Uterus (tissue), 3 donors: ENCODE measurements at regions not wholly inside any gene's neighbourhood (a gene's known extent, or its start where the extent isn't known, plus 50 kb on each side); places are given as distances from the start of the nearest gene placed in this dataset.

ENCODE experiments used
- DNase-seq, 2 donors: peaks; one replicate each; pipeline ENCODE4 v3.0.0-alpha.2; 2019 to 2020
- H3K27ac ChIP-seq, 2 donors: fragments of 200-600 bp; sonication (generic); 1 replicate in 1 of 2; 2 replicates in 1 of 2; pipeline ENCODE4 v1.5.1; 2016 to 2018
- H3K27me3 ChIP-seq, 2 donors: fragments of 200-600 bp; sonication (generic); one replicate each; pipeline ENCODE4 v1.5.1; 2018 to 2019; ENCODE audit warnings: control low read depth in 1 of 2
- H3K36me3 ChIP-seq, 2 donors: fragments of 200-600 bp; sonication (generic); one replicate each; pipeline ENCODE4 v1.5.1; 2019; ENCODE audit warnings: control low read depth in 1 of 2
- H3K4me1 ChIP-seq, 2 donors: fragments of 200-600 bp; sonication (generic); one replicate each; pipeline ENCODE4 v1.5.1; 2018 to 2019; ENCODE audit warnings: control low read depth in 1 of 2
- H3K4me3 ChIP-seq, 2 donors: fragments of 200-600 bp; sonication (generic); 1 replicate in 1 of 2; 2 replicates in 1 of 2; pipeline ENCODE4 v1.5.1; 2018 to 2019; ENCODE audit warnings: mild to moderate bottlenecking in 1 of 2
- H3K9me3 ChIP-seq, 2 donors: fragments of 200-600 bp; sonication (generic); one replicate each; pipeline ENCODE4 v1.5.1; 2019; ENCODE audit warnings: control low read depth in 1 of 2
- CTCF ChIP-seq, 4 experiments: fragments of 200-600 bp in 2 of 4; fragments of 450-650 bp in 2 of 4; sonication (generic) in 2 of 4; IDR thresholded peaks; one replicate each; pipeline ENCODE4 v1.5.1; 2016 to 2019; ENCODE audit warnings: antibody characterized with exemption in 4 of 4, mild to moderate bottlenecking in 2 of 4, moderate library complexity in 1 of 4
- POLR2A ChIP-seq, 2 donors: fragments of 450-650 bp; IDR thresholded peaks; one replicate each; pipeline ENCODE4 v1.6.1; 2016; ENCODE audit warnings: antibody characterized with exemption in 2 of 2, mild to moderate bottlenecking in 1 of 2, moderate library complexity in 1 of 2
- intact Hi-C: fragments of 100-400 bp; cut with DNase I; formaldehyde crosslinking; loops from one replicate; pipeline ENCODE4 v1.15.1; 2023; ENCODE audit warnings: low total_unique reads
- donor health status: DM: yes; HTN: yes; CAD: no.

DNA sequence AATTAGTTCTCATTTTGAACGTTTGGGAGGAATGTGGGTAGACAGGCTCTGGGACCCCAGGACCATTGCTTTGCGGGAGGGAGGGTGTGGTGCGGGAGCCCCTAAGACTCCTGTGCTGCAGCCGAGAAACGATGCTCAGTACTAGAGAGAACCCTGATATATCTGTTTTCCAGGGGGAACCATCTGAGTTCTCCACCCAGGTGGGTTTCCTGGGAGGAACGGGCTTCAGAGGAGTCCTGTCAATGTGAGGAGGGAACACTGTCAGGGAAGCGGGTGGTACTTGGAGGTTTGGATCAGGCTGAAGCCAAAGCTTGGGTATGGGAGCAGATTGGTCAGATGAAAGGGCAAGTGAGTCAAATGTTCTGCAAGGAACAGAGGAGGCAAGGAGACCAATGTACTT, 358.0 kb downstream of the FGF9 start:
- no peaks in the 10 kb centered on the region for H3K36me3 ChIP-seq
- no peak for DNase-seq
- no peak for TF ChIP-seq POLR2A (IDR thresholded peaks at IDR 0.05)
- TF ChIP-seq CTCF (IDR thresholded peaks at IDR 0.05): no peak
- H3K4me1 ChIP-seq: no peaks in the 10 kb centered on the region
- no peak overlapping the region for H3K27ac ChIP-seq
- intact Hi-C loops: no loop called here
- H3K4me3 ChIP-seq: no peak overlapping the region
- H3K9me3 ChIP-seq: no peaks in the 10 kb centered on the region
- no peaks in the 10 kb centered on the region for H3K27me3 ChIP-seq

GRCh38 chr13:22030321-22030720, 359.4 kb downstream of the FGF9 start:
- Histone ChIP-seq H3K9me3 (no peaks in the 10 kb centered on the region), H3K4me1 (no peaks in the 10 kb centered on the region), H3K36me3 (no peaks in the 10 kb centered on the region), H3K27ac (no peak overlapping the region), H3K4me3 (no peak overlapping the region), H3K27me3 (no peaks in the 10 kb centered on the region)
- no peak for DNase-seq
- intact Hi-C loops: no loop called here
- TF ChIP-seq POLR2A (IDR thresholded peaks at IDR 0.05) (no peak), CTCF (IDR thresholded peaks at IDR 0.05) (no peak)

DNA sequence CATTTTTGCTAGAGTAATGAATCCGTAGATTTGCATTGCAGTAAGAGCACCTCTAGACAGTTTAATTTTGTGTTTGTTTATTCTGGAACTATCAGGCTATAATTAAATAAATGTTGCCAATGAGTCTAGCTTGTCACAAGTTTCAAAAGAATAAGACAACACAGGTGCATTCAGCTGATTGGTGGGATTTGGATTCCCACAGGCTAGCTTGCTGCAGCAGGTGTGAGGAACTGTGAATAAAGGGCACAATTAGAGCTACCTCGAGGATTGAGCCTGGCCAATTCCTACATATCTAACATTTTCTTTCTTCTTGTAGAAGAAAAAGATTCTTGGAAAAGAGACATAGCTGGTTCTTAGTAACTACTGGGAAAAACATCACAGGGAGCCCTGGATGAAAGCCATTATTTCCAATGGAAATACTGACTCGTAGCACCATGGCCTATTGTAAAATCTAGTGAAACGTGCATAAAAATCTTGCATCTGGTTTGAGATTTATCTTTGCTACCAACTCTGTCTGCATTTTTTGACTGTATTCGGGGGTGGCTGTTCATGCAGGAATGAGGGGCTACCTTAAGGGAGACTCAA, 360.9 kb downstream of the FGF9 start:
- H3K9me3 ChIP-seq: no peaks in the 10 kb centered on the region
- no peaks in the 10 kb centered on the region for H3K36me3 ChIP-seq
- no peak overlapping the region for H3K27ac ChIP-seq
- DNase-seq: no peak
- H3K4me3 ChIP-seq: no peak overlapping the region
- intact Hi-C loops: no loop called here
- no peaks in the 10 kb centered on the region for H3K4me1 ChIP-seq
- TF ChIP-seq CTCF (IDR thresholded peaks at IDR 0.05) (no peak), POLR2A (IDR thresholded peaks at IDR 0.05) (no peak)
- H3K27me3 ChIP-seq: no peaks in the 10 kb centered on the region

DNA sequence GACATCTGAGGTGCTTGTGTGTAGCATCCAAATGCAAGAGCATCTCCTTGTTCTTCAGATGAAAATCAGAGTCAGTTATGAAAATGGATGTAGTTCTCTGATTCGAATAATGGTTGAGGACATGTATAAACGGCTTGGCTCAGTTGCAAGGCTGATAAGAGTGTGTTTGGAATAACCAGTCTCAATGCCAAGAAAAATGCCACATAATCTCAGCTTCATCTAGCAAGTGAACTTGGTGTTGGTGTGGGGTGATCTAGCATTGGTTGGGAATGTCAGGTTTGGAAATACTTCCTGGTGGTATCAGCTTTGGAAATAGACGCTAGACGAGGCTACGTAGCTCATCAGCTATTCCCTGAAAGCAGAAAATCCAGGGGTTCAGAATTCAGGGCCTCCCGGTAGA, 362.0 kb downstream of the FGF9 start:
- no peak for DNase-seq
- intact Hi-C loops: no loop called here

DNA sequence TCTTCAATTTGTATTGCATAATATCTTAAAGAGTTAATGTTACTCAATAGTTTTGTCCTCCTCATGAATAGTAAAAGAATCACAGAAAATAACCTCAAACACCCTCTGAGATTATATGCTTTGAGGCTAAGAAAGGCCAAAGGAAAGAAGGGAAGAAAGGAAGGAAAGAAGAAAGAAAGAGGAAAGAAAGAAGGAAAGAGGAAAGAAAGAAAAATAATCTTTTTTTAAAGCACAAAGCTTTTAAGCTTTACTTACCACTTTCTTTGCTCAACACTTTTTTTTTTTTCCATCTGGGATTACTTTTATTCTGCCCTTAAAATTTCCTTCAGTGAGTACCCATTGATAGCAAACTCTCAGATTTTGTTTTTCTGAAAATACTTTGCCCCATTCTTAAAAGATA, 369.1 kb downstream of the FGF9 start:
- intact Hi-C loops: no loop called here
- Histone ChIP-seq H3K9me3 (no peaks in the 10 kb centered on the region), H3K27me3 (no peaks in the 10 kb centered on the region), H3K36me3 (no peaks in the 10 kb centered on the region), H3K27ac (no peak overlapping the region), H3K4me3 (no peak overlapping the region), H3K4me1 (no peaks in the 10 kb centered on the region)
- TF ChIP-seq CTCF (IDR thresholded peaks at IDR 0.05) (no peak), POLR2A (IDR thresholded peaks at IDR 0.05) (no peak)
- DNase-seq: no peak

More for the DNA sequence above, 362.0 kb downstream of the FGF9 start:
- no peaks in the 10 kb centered on the region for H3K9me3 ChIP-seq
- no peak overlapping the region for H3K4me3 ChIP-seq
- no peaks in the 10 kb centered on the region for H3K36me3 ChIP-seq
- no peak for TF ChIP-seq POLR2A (IDR thresholded peaks at IDR 0.05)
- no peak for TF ChIP-seq CTCF (IDR thresholded peaks at IDR 0.05)
- H3K4me1 ChIP-seq: no peaks in the 10 kb centered on the region
- no peak overlapping the region for H3K27ac ChIP-seq
- no peaks in the 10 kb centered on the region for H3K27me3 ChIP-seq
